H9 (cell line): ENCODE measurements at regions not wholly inside any gene's neighbourhood (a gene's known extent, or its start where the extent isn't known, plus 50 kb on each side); places are given as distances from the start of the nearest gene placed in this dataset.
"Not testable (repeated sequence)": the region's sequence is repeated elsewhere in the genome, so short reads cannot be mapped to it uniquely, and the experiment has no call there.

Source experiments
- DNase-seq: peaks from one replicate; pipeline ENCODE4 v3.0.0-alpha.2; 2017
- H2AFZ ChIP-seq: one replicate; pipeline ENCODE4 v1.6.1; 2013; ENCODE audit warnings: mild to moderate bottlenecking, low read length, control low read depth, moderate library complexity
- H2AK5ac ChIP-seq: 2 replicates; pipeline ENCODE4 v1.6.1; 2013; ENCODE audit warnings: low read length, control low read depth, mixed read lengths; ENCODE audit not compliant: insufficient read length
- H2BK120ac ChIP-seq: one replicate; pipeline ENCODE4 v1.6.1; 2013; ENCODE audit warnings: low read depth, mild to moderate bottlenecking, low read length, control low read depth, inconsistent platforms; ENCODE audit not compliant: poor library complexity, severe bottlenecking
- H2BK12ac ChIP-seq: 2 replicates; pipeline ENCODE4 v1.6.1; 2013; ENCODE audit warnings: low read length, control low read depth, mixed read lengths, low read depth; ENCODE audit not compliant: insufficient read length
- H2BK15ac ChIP-seq: 2 replicates; pipeline ENCODE4 v1.6.1; 2013; ENCODE audit warnings: low read depth, low read length, control low read depth
- H2BK20ac ChIP-seq: one replicate; pipeline ENCODE4 v1.6.1; 2013; ENCODE audit warnings: low read depth, mild to moderate bottlenecking, low read length, control low read depth, inconsistent platforms; ENCODE audit not compliant: poor library complexity, severe bottlenecking
- H2BK5ac ChIP-seq: 2 replicates; pipeline ENCODE4 v1.6.1; 2013; ENCODE audit warnings: low read length, control low read depth, mixed read lengths; ENCODE audit not compliant: insufficient read length
- H3K14ac ChIP-seq: 2 replicates; pipeline ENCODE4 v1.6.1; 2013; ENCODE audit warnings: low read length, control low read depth; ENCODE audit not compliant: insufficient read depth
- H3K18ac ChIP-seq: 2 replicates; pipeline ENCODE4 v1.6.1; 2013; ENCODE audit warnings: low read depth, mild to moderate bottlenecking, mixed read lengths, low read length, control low read depth; ENCODE audit not compliant: insufficient read length
- H3K23ac ChIP-seq: 2 replicates; pipeline ENCODE4 v1.6.1; 2013; ENCODE audit warnings: low read length, control low read depth, mixed read lengths, low read depth; ENCODE audit not compliant: insufficient read length
- H3K23me2 ChIP-seq: 2 replicates; pipeline ENCODE4 v1.6.1; 2013; ENCODE audit warnings: low read depth, mild to moderate bottlenecking, mixed read lengths, low read length, control low read depth; ENCODE audit not compliant: insufficient read length, poor library complexity, severe bottlenecking
- H3K27ac ChIP-seq: 2 replicates; pipeline ENCODE4 v1.5.1; 2013; ENCODE audit warnings: low read length, control low read depth, mixed read lengths, low read depth; ENCODE audit not compliant: insufficient read length
- H3K27me3 ChIP-seq: 2 replicates; pipeline ENCODE4 v1.6.1; 2013; ENCODE audit warnings: low read length, control low read depth, inconsistent platforms; ENCODE audit not compliant: insufficient read depth
- H3K4ac ChIP-seq: 2 replicates; pipeline ENCODE4 v1.6.1; 2013; ENCODE audit warnings: low read depth, mild to moderate bottlenecking, control low read depth, inconsistent platforms, low read length, moderate library complexity
- H3K4me1 ChIP-seq: 2 replicates; pipeline ENCODE4 v1.6.1; 2013; ENCODE audit warnings: low read length, control low read depth, inconsistent platforms; ENCODE audit not compliant: insufficient read depth
- H3K4me2 ChIP-seq: 2 replicates; pipeline ENCODE4 v1.6.1; 2013; ENCODE audit warnings: low read length, control low read depth, mixed read lengths; ENCODE audit not compliant: insufficient read length, insufficient read depth
- H3K56ac ChIP-seq: 2 replicates; pipeline ENCODE4 v1.6.1; 2013; ENCODE audit warnings: low read depth, mild to moderate bottlenecking, mixed read lengths, low read length, control low read depth; ENCODE audit not compliant: insufficient read length
- H3K79me1 ChIP-seq: 2 replicates; pipeline ENCODE4 v1.6.1; 2013; ENCODE audit warnings: low read depth, mild to moderate bottlenecking, moderate library complexity, low read length, control low read depth, inconsistent platforms; ENCODE audit not compliant: insufficient read depth, poor library complexity, severe bottlenecking
- H3K79me2 ChIP-seq: 2 replicates; pipeline ENCODE4 v1.6.1; 2013; ENCODE audit warnings: low read length, control low read depth, inconsistent platforms; ENCODE audit not compliant: insufficient read depth
- H3K9ac ChIP-seq: 2 replicates; pipeline ENCODE4 v1.6.1; 2013; ENCODE audit warnings: low read length, control low read depth, mixed read lengths; ENCODE audit not compliant: insufficient read length; ENCODE audit errors: extremely low read depth
- H3K9me3 ChIP-seq: one replicate; pipeline ENCODE4 v1.6.1; 2013; ENCODE audit warnings: low read depth, low read length, inconsistent platforms; ENCODE audit not compliant: control insufficient read depth
- H3T11ph ChIP-seq: one replicate; pipeline ENCODE4 v1.6.1; 2013; ENCODE audit warnings: mild to moderate bottlenecking, low read length, control low read depth, inconsistent platforms
- H4K20me1 ChIP-seq: one replicate; pipeline ENCODE4 v1.6.1; 2013; ENCODE audit not compliant: control insufficient read depth, insufficient read length, insufficient read depth
- H4K5ac ChIP-seq: 2 replicates; pipeline ENCODE4 v1.6.1; 2013; ENCODE audit warnings: low read depth, mild to moderate bottlenecking, mixed read lengths, low read length, control low read depth; ENCODE audit not compliant: insufficient read length
- H4K8ac ChIP-seq: replicated peaks from 2 replicates; pipeline ENCODE4 v1.6.1; 2013; ENCODE audit warnings: low read length, control low read depth, mixed read lengths, low read depth; ENCODE audit not compliant: insufficient read length
- H4K91ac ChIP-seq: 2 replicates; pipeline ENCODE4 v1.6.1; 2013; ENCODE audit warnings: low read depth, mild to moderate bottlenecking, moderate library complexity, mixed read lengths, low read length, control low read depth; ENCODE audit not compliant: insufficient read length
- H3K27ac Mint-ChIP-seq, 3 experiments: 2 replicates in 2 of 3; 3 replicates in 1 of 3; pipeline ENCODE4 v1.8.0; 2020 to 2021; ENCODE audit warnings: mixed read lengths in 3 of 3, mild to moderate bottlenecking in 1 of 3, moderate library complexity in 1 of 3
- H3K27me3 Mint-ChIP-seq: 2 replicates; pipeline ENCODE4 v1.8.0; 2021; ENCODE audit warnings: low read depth, mild to moderate bottlenecking, moderate library complexity, mixed read lengths
- H3K36me3 Mint-ChIP-seq, 3 experiments: 2 replicates in 2 of 3; 3 replicates in 1 of 3; pipeline ENCODE4 v1.8.0; 2020 to 2021; ENCODE audit warnings: low read depth in 3 of 3, mixed read lengths in 3 of 3; ENCODE audit not compliant: insufficient read depth in 1 of 3
- H3K4me1 Mint-ChIP-seq, 2 experiments: 2 replicates each; pipeline ENCODE4 v1.8.0; 2020; ENCODE audit warnings: mixed read lengths in 2 of 2
- H3K4me3 Mint-ChIP-seq, 2 experiments: 2 replicates in 1 of 2; 3 replicates in 1 of 2; pipeline ENCODE4 v1.8.0; 2020 to 2021; ENCODE audit warnings: mild to moderate bottlenecking in 2 of 2, mixed read lengths in 2 of 2, moderate library complexity in 1 of 2
- H3K9me3 Mint-ChIP-seq, 2 experiments: 2 replicates in 1 of 2; 3 replicates in 1 of 2; pipeline ENCODE4 v1.8.0; 2020; ENCODE audit warnings: mild to moderate bottlenecking in 2 of 2, mixed read lengths in 2 of 2, moderate library complexity in 1 of 2
- WGBS: extraction: QIAGEN DNeasy Blood & Tissue Kit; methylation state at CpG from one replicate; pipeline ENCODE4 v1.1.7; 2013; ENCODE audit warnings: missing lambda C conversion rate, low lambda C conversion rate, mixed read lengths; ENCODE audit not compliant: insufficient read length; ENCODE audit errors: extremely low coverage; 5-methylcytosine and 5-hydroxymethylcytosine counted together
- TF ChIP-seq, protein P1 (sequence below): fragments of 200-600 bp; sonication (generic); conservative IDR thresholded peaks from 3 replicates; pipeline ENCODE4 v1.8.0; 2021; ENCODE audit warnings: antibody characterized with exemption, mild to moderate bottlenecking

DNA sequence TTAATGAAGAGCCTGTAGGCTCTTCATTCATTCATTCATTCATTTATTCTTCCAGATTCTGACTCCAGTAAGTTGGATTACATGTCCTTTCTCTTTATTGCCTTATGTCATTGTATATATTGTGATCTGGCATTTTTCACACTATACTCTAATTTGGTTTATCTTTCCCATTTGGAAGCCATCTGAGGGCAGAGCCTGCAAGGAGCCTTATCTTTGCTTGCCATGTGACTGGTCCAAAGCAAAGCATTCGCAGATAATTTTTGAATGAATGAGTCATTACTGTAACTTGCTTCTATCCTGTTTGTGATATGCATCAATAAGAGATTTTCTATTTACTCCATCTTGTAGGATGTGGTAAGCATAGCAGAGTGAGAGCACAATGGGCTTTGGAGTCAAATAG, 108.4 kb upstream of the DAB1 start:
- no CpG with 5 or more reads among the region's 1 CpG for WGBS
- Histone ChIP-seq H4K91ac (no peak overlapping the region), H3K18ac (no peak overlapping the region), H2BK12ac (no peak overlapping the region), H2AK5ac (no peak overlapping the region), H3K4me2 (no peak overlapping the region), H3K4me1 (no peaks in the 10 kb centered on the region), H4K20me1 (no peaks in the 10 kb centered on the region), H3K56ac (no peak overlapping the region), H3K9ac (no peak overlapping the region), H3K14ac (no peak overlapping the region), H3K79me2 (no peaks in the 10 kb centered on the region), H2BK15ac (no peak overlapping the region), H3T11ph (no peak overlapping the region), H2BK120ac (no peak overlapping the region), H4K8ac (no peak overlapping the region), H2BK5ac (no peak overlapping the region), H3K9me3 (no peaks in the 10 kb centered on the region), H2BK20ac (no peak overlapping the region), H3K4ac (no peak overlapping the region), H3K23ac (no peak overlapping the region), H3K79me1 (no peaks in the 10 kb centered on the region), H3K27ac (no peak overlapping the region), H3K23me2 (no peaks in the 10 kb centered on the region), H4K5ac (no peak overlapping the region), H3K27me3 (no peaks in the 10 kb centered on the region), H2AFZ (no peak overlapping the region)
- no peak for DNase-seq
- TF ChIP-seq, protein P1, sequence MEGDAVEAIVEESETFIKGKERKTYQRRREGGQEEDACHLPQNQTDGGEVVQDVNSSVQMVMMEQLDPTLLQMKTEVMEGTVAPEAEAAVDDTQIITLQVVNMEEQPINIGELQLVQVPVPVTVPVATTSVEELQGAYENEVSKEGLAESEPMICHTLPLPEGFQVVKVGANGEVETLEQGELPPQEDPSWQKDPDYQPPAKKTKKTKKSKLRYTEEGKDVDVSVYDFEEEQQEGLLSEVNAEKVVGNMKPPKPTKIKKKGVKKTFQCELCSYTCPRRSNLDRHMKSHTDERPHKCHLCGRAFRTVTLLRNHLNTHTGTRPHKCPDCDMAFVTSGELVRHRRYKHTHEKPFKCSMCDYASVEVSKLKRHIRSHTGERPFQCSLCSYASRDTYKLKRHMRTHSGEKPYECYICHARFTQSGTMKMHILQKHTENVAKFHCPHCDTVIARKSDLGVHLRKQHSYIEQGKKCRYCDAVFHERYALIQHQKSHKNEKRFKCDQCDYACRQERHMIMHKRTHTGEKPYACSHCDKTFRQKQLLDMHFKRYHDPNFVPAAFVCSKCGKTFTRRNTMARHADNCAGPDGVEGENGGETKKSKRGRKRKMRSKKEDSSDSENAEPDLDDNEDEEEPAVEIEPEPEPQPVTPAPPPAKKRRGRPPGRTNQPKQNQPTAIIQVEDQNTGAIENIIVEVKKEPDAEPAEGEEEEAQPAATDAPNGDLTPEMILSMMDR = no peak
- Mint-ChIP-seq H3K4me3 (no peak overlapping the region), H3K27ac (no peak overlapping the region), H3K9me3 (peaks cover 11 to 13% of the 10 kb centered on the region in 2 experiments), H3K4me1 (peaks cover 6 to 7% of the 10 kb centered on the region in 2 experiments), H3K27me3 (no peaks in the 10 kb centered on the region), H3K36me3 (peaks cover 6 to 11% (median 10%) of the 10 kb centered on the region in 3 experiments; a peak in 6 of 7 replicates)

DNA sequence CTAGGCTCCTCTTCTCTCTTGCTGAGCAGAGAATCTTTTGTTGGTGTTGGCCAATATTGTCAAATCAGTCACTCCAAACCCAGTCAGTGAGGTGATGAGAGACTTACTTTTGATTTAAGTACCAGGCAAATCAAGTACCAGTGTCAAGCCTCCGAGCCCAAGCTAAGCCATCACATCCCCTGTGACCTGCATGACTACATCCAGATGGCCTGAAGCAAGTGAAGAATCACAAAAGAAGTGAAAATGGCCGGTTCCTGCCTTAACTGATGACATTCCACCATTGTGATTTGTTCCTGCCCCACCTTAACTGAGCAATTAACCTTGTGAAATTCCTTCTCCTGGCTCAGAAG, 107.0 kb upstream of the DAB1 start:
- H4K91ac ChIP-seq, H2AFZ ChIP-seq, H3K27me3 ChIP-seq, H3K4ac ChIP-seq, H3K4me2 ChIP-seq, H3K56ac ChIP-seq, H3K79me2 ChIP-seq, H3K4me1 ChIP-seq, H3K79me1 ChIP-seq, H2BK12ac ChIP-seq, H3K9ac ChIP-seq, H3K14ac ChIP-seq, H2AK5ac ChIP-seq, H2BK15ac ChIP-seq, H3K9me3 ChIP-seq, H3K23ac ChIP-seq, H3K23me2 ChIP-seq, H2BK5ac ChIP-seq, H3K18ac ChIP-seq, H4K5ac ChIP-seq, H3T11ph ChIP-seq, H2BK20ac ChIP-seq, H3K4me1 Mint-ChIP-seq, H4K20me1 ChIP-seq, H4K8ac ChIP-seq, H2BK120ac ChIP-seq, H3K27me3 Mint-ChIP-seq, H3K4me3 Mint-ChIP-seq, H3K27ac ChIP-seq: not testable (repeated sequence)
- peak; percentile 59 for DNase-seq
- H3K36me3 Mint-ChIP-seq = peaks cover 6 to 11% (median 10%) of the 10 kb centered on the region in 3 experiments; a peak in 6 of 7 replicates
- peaks cover 11 to 13% of the 10 kb centered on the region in 2 experiments for H3K9me3 Mint-ChIP-seq
- peak overlapping the region in 2 of 3 experiments; percentile 1 to 81; a peak in 2 of 7 replicates for H3K27ac Mint-ChIP-seq
- no CpG with 5 or more reads among the region's 2 CpGs for WGBS
